HG03095 (cell line): ENCODE measurements at regions not wholly inside any gene's neighbourhood (a gene's known extent, or its start where the extent isn't known, plus 50 kb on each side); places are given as distances from the start of the nearest gene placed in this dataset.

Experiments
- ATAC-seq: cut with Tn5 transposase; IDR thresholded peaks from one replicate; pipeline ENCODE4 v1.9.1; 2021; ENCODE audit warnings: moderate library complexity; ENCODE audit not compliant: unreplicated experiment

- no peak for ATAC-seq
These were observed 447.6 kb upstream of the ZMIZ1 start for GRCh38 chr10:78620985-78621799.

DNA sequence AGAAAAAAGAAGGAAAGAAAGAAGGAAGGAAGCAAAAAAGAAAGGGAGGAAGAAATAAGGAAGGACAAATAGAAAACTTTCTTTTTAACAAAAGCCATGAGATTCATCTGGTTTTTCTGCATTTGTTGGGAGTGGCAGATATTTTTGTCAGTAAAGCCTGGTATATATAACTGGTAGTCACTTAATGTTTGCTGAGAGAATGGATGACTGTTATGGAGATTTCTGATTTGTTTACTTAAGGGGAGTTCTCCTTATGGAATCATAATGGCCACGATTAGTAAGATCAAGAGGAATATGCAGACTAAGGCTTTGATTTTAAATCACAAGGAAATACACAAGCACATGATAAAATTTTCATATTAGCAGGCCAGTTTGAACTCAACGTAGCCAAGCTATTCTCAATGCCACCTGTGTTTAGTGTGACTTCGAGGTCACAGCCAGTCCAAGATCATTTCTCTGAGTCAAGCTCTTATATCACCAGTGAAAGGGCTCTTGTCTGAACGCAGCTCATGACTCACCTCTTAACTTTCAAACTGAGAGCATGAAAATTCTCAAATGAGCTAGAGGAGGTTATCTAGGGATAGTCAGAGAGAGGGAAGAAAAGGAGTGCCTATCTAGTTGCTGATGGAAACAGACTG is 445.1 kb upstream of the ZMIZ1 start:
- ATAC-seq = no peak

- ATAC-seq = no peak
These were observed 444.0 kb upstream of the ZMIZ1 start for GRCh38 chr10:78624791-78625190.

GRCh38 chr10:78626471-78626870 is 442.3 kb upstream of the ZMIZ1 start:
- no peak for ATAC-seq

DNA sequence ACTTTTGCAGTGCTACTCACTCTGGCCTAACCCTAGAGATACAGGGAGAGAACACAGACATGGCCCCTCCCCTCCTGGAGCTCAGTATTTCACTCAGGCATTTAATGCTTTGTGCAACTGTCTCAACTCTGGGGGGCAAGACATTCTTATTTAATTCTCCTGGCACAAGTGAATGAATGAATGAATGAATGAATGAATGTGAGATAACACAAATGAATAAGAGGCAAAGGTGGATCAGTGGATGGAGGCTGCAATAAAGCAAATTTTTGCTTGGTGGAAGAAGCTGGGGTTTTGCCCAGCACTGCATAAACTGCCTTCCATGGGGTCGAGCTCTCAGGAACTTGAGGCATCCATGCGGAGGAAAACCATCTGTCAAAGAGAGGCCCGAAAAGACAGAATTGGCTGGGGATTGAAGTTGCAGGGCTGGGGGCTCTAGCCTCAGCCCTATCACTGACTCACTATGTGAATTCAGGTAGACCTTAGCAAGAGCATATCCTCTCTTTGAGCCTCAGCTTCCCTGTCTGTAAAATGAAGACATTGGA is 441.4 kb upstream of the ZMIZ1 start:
- ATAC-seq = no peak

DNA sequence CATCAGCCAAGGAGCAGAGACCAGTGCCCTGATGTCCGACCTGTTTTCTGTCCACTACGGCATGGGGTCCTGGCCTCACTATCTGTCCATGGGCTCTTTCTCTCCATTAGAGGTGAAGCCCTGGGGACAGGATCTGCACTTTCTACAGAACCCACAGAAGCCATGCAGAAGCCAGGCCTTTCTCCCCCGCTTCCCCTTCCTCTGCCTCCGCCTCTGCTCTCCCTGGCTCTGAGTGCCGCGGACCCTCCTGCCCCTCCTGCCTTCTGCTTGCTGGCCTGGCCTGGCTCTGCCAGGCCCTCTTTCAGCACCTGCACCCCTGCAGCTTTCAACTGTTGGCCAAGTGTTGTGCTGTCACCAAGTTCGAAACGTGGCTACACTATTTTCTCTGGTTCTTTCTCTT is 439.8 kb upstream of the ZMIZ1 start:
- ATAC-seq = no peak

- ATAC-seq = no peak
These were observed 439.0 kb upstream of the ZMIZ1 start for GRCh38 chr10:78629773-78630172.

DNA sequence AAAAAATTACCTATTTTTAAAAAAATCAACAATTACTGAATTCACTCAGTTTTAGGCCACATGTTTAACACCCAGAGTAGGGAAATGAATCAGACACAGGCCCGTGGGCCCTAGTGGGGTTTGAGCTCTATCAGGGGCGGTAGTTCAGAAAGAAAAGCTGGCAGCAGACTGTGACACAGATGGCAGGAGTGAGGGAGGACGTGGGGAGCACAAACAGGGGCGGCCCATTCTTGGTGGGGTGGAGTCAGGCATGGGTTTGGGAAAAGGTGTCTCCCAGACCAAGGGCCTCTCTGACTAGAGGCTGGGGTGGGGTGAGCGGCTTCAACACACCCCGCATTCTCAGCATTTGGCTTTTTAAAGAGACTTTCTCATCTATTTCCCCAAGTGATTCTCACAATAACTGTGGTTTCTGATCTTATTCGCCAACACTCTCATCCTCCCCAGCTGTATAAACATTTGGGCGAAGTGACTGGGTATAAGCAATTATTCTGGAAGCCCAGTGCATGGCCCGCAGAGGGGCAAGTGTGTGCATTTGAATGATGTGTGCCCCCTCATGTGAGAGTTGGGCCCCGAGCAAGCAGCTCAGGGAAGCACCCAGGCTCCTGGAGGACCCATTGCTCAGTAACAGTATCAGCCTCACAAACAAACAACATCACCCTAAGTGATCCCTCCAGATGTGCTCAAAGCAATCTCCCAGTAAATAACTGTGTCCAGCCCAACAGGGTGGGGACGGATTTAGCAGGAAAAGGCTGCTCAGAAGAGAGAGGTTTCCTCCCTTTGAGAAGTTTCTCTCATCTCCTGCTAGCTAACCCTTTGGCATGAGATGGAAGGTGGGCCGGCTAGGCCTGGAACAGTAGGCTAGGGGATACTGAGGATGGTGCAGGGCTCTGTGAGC is 437.6 kb upstream of the ZMIZ1 start:
- ATAC-seq = no peak

GRCh38 chr10:78634389-78634815 is 434.4 kb upstream of the ZMIZ1 start:
- ATAC-seq = no peak

GRCh38 chr10:78634835-78635234 is 433.9 kb upstream of the ZMIZ1 start:
- ATAC-seq = no peak

DNA sequence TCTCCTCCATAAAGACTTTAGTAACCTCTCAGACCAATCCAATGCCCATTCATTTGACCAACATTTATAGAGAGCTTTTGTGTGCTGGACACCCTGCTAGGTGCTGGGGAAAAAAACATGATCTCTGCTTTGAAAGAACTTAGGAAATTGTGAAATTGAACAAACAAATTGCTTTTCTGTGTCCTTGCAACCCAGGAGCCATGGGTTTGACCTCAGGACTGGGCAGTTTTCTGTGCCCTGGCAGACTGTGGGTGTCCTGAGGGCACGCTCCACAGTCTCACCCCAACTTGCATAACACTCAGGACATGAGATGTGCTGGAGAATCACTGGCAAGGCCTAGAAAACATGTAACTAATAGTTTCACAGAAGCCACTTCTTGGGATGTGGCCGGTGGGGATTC is 429.1 kb upstream of the ZMIZ1 start:
- no peak for ATAC-seq

DNA sequence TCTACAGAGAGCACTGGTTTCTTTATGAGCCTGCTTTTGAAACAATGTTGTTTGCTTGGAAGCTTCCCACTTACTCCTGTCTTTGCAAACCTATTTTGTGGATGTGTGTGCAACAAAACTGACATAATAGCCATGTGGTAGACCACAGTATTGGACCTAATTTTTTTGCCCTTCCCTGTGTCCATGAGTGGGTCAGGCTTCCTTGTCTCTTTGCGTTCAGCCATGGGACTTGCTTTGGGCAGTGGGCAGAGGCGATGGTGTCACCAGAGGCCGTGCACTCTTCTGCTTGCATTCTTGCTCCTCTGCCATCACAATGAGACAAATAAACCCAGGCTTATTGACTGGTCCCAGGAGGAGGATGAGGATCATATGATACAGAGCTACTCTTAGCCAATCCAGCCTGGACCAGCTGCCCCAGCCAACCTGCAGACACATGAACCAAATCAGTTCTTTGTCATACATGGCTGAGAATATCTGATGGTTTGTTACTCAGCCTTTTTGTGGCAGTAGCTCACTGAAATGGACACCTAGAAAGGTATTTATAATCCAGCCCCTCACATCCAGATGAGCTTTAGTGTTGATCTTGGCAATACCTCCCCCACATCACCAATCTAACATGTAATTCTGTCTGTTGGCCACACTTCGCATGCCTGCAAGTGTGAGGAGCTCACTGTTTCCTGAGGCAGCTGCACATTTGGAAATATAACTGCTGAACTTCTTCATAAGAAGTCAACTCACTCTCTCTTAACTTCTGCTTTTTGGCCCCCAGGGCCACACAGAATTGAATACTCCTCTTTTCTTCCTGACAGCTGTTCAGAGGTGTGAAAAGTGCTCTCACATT is 427.8 kb upstream of the ZMIZ1 start:
- ATAC-seq = no peak

- ATAC-seq = no peak
These were observed 427.1 kb upstream of the ZMIZ1 start for GRCh38 chr10:78641693-78642092.

- ATAC-seq = no peak
These were observed 426.4 kb upstream of the ZMIZ1 start for GRCh38 chr10:78642269-78642816.

DNA sequence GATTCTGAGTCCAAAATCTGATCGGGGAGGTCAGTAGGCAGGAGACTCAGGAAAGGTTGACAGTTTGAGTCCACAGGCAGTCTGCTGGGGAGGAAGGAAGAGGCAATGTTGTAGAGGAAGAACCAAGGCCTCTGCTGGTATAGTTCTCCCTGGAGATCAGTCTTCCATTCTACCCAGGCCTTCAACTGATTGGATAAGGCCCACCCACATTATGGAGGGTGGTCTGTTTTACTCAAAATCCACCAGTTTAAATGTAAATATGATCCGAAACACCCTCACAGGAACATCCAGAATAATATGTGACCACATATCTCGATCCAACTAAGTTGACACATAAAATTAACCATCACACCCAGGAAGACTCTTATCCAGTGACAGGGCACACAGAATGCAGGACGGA is 425.3 kb upstream of the ZMIZ1 start:
- no peak for ATAC-seq

DNA sequence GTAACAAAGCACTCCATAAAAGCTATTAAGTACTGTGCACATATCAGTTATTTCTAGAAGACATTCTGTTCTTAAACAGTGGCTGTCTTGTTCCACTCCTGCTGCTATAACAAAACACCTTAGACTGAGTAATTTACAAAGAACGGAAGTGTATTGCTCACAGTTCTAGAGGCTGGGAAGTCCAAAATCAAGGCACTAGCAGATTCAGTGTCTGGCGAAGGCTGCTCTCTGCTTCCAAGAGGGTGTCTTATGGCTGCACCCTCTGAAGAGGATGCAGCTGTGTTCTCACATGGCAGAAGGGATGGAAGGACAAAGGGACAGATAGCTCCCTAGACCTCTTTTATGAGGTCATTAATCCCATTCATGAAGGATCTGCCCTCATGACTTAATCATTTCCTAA is 424.2 kb upstream of the ZMIZ1 start:
- ATAC-seq = no peak

- ATAC-seq = no peak
These were observed 423.5 kb upstream of the ZMIZ1 start for GRCh38 chr10:78645169-78645686.

- ATAC-seq = no peak
These were observed 422.8 kb upstream of the ZMIZ1 start for GRCh38 chr10:78645975-78646374.

DNA sequence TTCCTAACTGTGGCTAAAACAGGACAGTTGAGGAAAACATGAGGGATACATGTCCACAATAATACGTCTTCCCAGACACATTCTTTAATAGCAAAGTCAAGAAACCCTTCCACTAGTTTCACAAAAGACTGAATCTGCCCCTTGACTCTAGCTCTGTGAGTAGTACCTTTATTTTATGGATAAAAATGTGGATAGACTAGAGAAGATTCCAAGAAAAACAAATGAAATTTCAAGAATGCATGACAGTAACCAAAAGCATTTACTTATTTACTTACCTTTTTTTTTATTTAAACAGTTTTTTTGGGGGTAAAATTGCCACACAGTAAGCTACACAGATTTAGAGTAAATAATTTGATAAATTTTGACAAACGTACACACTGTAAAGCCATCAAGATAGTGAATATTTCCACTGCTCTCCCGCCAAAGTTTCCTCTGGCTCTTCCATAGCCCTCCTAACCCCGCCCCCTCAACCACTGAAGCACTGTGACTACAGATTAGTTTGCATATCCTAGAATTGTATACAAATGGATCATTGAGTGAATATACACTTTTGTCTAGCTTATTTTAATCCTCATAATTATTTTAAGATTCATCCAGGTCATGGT is 420.4 kb upstream of the ZMIZ1 start:
- no peak for ATAC-seq
